HUES6 (cell line): ENCODE measurements at regions not wholly inside any gene's neighbourhood (a gene's known extent, or its start where the extent isn't known, plus 50 kb on each side); places are given as distances from the start of the nearest gene placed in this dataset.

ENCODE experiments used
- H3K27ac ChIP-seq: 2 replicates; pipeline ENCODE4 v1.7.0; 2013; ENCODE audit warnings: low read depth, mild to moderate bottlenecking, low read length, inconsistent platforms
- H3K27me3 ChIP-seq: 2 replicates; pipeline ENCODE4 v1.6.1; 2013; ENCODE audit warnings: low read length; ENCODE audit not compliant: control insufficient read depth, insufficient read depth
- H3K36me3 ChIP-seq: 2 replicates; pipeline ENCODE4 v1.6.1; 2013; ENCODE audit warnings: low read length; ENCODE audit not compliant: control insufficient read depth, insufficient read depth
- H3K4me1 ChIP-seq: 2 replicates; pipeline ENCODE4 v1.6.1; 2013; ENCODE audit warnings: low read length; ENCODE audit not compliant: control insufficient read depth, insufficient read depth
- H3K4me3 ChIP-seq: 2 replicates; pipeline ENCODE4 v1.5.1; 2013; ENCODE audit warnings: low read depth, low read length
- H3K9ac ChIP-seq: one replicate; pipeline ENCODE4 v1.6.1; 2013; ENCODE audit warnings: mild to moderate bottlenecking, low read length
- H3K9me3 ChIP-seq: 2 replicates; pipeline ENCODE4 v1.6.1; 2013; ENCODE audit warnings: low read depth, low read length; ENCODE audit not compliant: control insufficient read depth, insufficient read depth

DNA sequence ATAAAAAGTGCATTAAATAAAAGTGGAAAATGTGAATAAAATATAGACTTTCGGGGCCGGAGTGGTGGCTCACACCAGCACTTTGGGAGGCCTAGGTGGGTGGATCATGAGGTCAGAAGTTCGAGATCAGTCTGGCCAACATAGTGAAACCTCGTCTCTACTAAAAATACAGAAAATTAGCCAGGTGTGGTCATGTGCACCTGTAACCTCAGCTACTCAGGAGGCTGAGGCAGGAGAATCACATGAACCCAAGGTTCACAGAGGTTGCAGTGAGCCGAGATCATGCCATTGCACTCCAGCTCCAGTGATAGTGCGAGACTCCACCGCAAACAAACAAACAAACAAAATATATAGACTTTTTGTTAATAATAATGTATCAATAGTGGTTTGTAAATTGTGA is 293.6 kb upstream of the TRAM1L1 start:
- Histone ChIP-seq H3K4me1 (no peaks in the 10 kb centered on the region), H3K9me3 (no peaks in the 10 kb centered on the region), H3K27me3 (no peaks in the 10 kb centered on the region), H3K9ac (no peak overlapping the region), H3K36me3 (no peaks in the 10 kb centered on the region), H3K27ac (no peak overlapping the region), H3K4me3 (no peak overlapping the region)

DNA sequence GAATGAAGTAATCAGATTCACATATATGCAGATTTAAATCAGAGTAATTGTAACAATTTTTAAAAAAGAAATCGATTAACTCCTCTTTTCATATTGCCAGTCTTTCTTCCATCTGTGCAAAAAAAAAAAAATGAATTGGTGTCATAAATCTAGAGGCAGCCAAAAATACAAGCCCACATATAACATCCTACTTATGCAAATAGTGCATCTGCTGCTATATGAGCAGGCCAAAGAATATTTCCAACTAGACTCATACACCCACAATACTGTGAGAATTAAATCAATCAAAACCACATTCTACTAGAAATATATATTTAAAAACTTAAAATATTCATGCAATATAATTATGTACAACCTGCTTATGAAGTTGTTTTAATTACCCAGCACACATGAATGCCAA is 298.1 kb upstream of the TRAM1L1 start:
- Histone ChIP-seq H3K36me3 (no peaks in the 10 kb centered on the region), H3K4me1 (no peaks in the 10 kb centered on the region), H3K9me3 (no peaks in the 10 kb centered on the region), H3K4me3 (no peak overlapping the region), H3K27ac (no peak overlapping the region), H3K27me3 (no peaks in the 10 kb centered on the region), H3K9ac (no peak overlapping the region)

DNA sequence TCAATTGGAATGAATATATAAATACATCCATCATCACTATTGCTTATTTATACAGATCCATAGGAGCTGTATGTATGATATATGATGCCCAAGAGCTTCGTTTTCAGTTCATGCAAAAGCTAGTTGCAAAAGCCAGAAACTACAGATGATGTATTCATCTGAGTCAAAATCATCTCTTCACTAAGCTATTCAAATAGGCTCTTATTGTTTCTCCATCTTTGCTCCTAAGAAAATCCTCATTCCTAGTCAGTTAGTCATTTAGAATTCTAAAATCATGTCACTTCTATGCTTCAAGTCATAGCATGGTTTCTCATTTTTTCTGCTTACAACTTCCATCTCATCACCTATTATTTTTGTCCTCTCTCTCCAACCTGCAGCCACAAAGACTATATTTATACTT is 300.1 kb upstream of the TRAM1L1 start:
- Histone ChIP-seq H3K9ac (no peak overlapping the region), H3K9me3 (no peaks in the 10 kb centered on the region), H3K27me3 (no peaks in the 10 kb centered on the region), H3K36me3 (no peaks in the 10 kb centered on the region), H3K4me1 (no peaks in the 10 kb centered on the region), H3K27ac (no peak overlapping the region), H3K4me3 (no peak overlapping the region)

DNA sequence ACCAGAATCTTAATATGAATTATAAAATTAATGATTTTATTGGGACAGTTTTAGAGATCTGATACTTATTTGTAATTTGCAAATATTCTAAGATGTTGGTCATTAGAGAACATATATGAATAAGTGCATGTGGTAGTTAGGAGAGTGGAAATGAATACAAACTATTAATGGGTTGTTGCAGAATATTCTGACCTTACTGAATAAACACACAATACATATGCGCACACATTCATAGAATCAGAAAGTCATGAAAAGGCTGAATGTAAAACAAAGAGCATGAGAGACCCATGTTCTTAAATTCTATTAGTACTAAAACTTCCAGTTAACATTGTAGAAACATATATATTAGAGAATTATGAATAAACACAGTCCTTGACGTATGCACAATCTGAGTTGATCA is 301.7 kb upstream of the TRAM1L1 start:
- Histone ChIP-seq H3K9ac (no peak overlapping the region), H3K4me1 (no peaks in the 10 kb centered on the region), H3K27me3 (no peaks in the 10 kb centered on the region), H3K9me3 (no peaks in the 10 kb centered on the region), H3K36me3 (no peaks in the 10 kb centered on the region), H3K27ac (no peak overlapping the region), H3K4me3 (no peak overlapping the region)

- H3K9ac ChIP-seq: no peak overlapping the region
- no peaks in the 10 kb centered on the region for H3K4me1 ChIP-seq
- H3K36me3 ChIP-seq: no peaks in the 10 kb centered on the region
- H3K27ac ChIP-seq: no peak overlapping the region
- H3K9me3 ChIP-seq: no peaks in the 10 kb centered on the region; the same call in 1 of the 2 replicates
- H3K27me3 ChIP-seq: no peaks in the 10 kb centered on the region
- no peak overlapping the region for H3K4me3 ChIP-seq
These were observed 314.9 kb upstream of the TRAM1L1 start for GRCh38 chr4:117400039-117400835.

DNA sequence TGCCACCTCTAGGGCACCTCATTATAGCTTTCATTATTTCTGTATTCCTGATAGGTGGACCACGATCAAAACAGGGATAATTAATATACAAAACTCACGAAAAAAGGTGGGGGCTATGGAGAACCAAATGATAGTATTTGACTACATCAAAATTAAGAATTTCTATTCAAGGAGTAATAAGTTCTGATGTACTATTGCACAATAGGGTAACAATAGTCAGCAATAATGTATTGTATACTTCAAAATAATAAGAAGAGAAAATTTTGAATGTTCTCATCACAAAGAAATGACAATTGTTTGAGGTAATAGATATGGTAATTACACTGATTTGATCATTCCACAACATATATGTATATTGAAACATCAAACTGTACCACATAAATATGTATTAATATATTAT is 327.3 kb upstream of the TRAM1L1 start:
- Histone ChIP-seq H3K9ac (no peak overlapping the region), H3K27me3 (no peaks in the 10 kb centered on the region), H3K4me1 (no peaks in the 10 kb centered on the region)

DNA sequence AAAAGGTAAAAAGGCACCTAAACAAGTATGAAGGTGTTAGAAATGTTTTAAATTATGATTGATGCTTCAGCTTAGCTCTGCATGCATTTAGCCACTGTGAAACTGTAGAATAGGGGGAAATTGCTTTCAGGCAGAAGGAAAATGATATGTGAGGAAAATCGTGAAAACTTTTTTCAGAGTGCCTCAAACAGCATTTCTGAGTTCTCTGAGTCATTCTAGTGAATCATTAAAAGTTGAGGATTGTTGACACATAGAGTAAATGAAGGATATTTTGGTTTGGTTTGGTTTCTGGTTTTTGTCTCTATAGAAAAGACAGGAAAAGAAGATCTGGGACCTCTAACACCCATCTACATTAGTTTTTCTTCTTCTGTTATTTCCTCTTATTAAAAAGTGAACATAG is 332.5 kb upstream of the TRAM1L1 start:
- no peak overlapping the region for H3K27ac ChIP-seq
- no peaks in the 10 kb centered on the region for H3K36me3 ChIP-seq
- H3K4me1 ChIP-seq: no peaks in the 10 kb centered on the region
- no peak overlapping the region for H3K4me3 ChIP-seq
- H3K9ac ChIP-seq: no peak overlapping the region
- no peaks in the 10 kb centered on the region for H3K27me3 ChIP-seq
- no peaks in the 10 kb centered on the region for H3K9me3 ChIP-seq

More for the DNA sequence above, 327.3 kb upstream of the TRAM1L1 start:
- no peak overlapping the region for H3K27ac ChIP-seq
- H3K4me3 ChIP-seq: no peak overlapping the region
- no peaks in the 10 kb centered on the region for H3K36me3 ChIP-seq
- H3K9me3 ChIP-seq: no peaks in the 10 kb centered on the region

- no peak overlapping the region for H3K9ac ChIP-seq
- H3K4me3 ChIP-seq: no peak overlapping the region
- no peaks in the 10 kb centered on the region for H3K9me3 ChIP-seq
- H3K27me3 ChIP-seq: no peaks in the 10 kb centered on the region
- no peaks in the 10 kb centered on the region for H3K4me1 ChIP-seq
- no peaks in the 10 kb centered on the region for H3K36me3 ChIP-seq
- no peak overlapping the region for H3K27ac ChIP-seq
These were observed 335.6 kb upstream of the TRAM1L1 start for GRCh38 chr4:117420948-117421347.

GRCh38 chr4:117421706-117422105 is 336.3 kb upstream of the TRAM1L1 start:
- Histone ChIP-seq H3K4me3 (no peak overlapping the region), H3K9me3 (no peaks in the 10 kb centered on the region), H3K9ac (no peak overlapping the region), H3K36me3 (no peaks in the 10 kb centered on the region), H3K4me1 (no peaks in the 10 kb centered on the region), H3K27me3 (no peaks in the 10 kb centered on the region), H3K27ac (no peak overlapping the region)

- H3K9me3 ChIP-seq: no peaks in the 10 kb centered on the region
- H3K27me3 ChIP-seq: no peaks in the 10 kb centered on the region
- no peak overlapping the region for H3K27ac ChIP-seq
- no peaks in the 10 kb centered on the region for H3K4me1 ChIP-seq
- H3K9ac ChIP-seq: no peak overlapping the region
- no peaks in the 10 kb centered on the region for H3K36me3 ChIP-seq
- H3K4me3 ChIP-seq: no peak overlapping the region
These were observed 336.9 kb upstream of the TRAM1L1 start for GRCh38 chr4:117422297-117422696.

DNA sequence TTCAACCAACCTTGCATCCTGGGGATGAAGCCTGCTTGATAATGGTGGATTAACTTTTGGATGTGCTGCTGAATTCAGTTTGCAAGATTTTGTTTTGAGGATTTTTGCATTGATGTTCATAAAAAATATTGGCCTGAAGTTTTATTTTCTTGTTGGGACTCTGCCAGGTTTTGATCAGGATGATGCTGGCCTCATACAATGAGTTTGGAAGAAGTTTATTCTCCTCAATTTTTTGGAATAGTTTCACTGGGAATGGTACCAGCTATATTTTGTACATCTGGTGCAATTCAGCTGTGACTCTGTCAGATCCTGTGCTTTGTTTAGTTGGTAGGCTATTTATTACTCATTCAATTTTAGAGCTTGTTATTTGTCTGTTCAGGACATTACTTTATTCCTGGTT is 340.3 kb upstream of the TRAM1L1 start:
- Histone ChIP-seq H3K27me3 (no peaks in the 10 kb centered on the region), H3K4me3 (no peak overlapping the region), H3K4me1 (no peaks in the 10 kb centered on the region), H3K9me3 (peaks cover 8% of the 10 kb centered on the region), H3K27ac (no peak overlapping the region), H3K9ac (no peak overlapping the region), H3K36me3 (no peaks in the 10 kb centered on the region)
